SH-SY5Y (cell line): ENCODE measurements at regions not wholly inside any gene's neighbourhood (a gene's known extent, or its start where the extent isn't known, plus 50 kb on each side); places are given as distances from the start of the nearest gene placed in this dataset.

Source experiments
- GATA2 ChIP-seq: IDR thresholded peaks from 2 replicates; pipeline ENCODE4 v1.6.1; 2011; ENCODE audit warnings: mild to moderate bottlenecking, low read depth, low read length
- GATA3 ChIP-seq: IDR thresholded peaks from 2 replicates; pipeline ENCODE4 v1.6.1; 2011; ENCODE audit warnings: low read depth, mild to moderate bottlenecking, low read length, moderate library complexity

DNA sequence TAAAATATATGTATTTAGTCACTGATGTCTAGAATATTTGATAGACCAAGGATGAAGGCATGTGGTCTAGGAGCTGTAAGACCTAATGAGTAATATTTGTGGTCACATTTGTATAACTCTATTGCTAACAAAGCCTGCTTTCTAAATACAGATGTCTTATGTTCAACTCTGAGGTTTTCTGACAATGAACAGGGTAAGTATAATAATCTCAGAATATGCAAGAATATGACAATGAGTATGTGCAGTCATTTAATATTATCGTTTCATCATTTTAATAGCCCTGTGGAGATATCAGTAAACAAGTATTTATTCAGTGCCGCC lies 389.6 kb downstream of the LRIG3 start:
- TF ChIP-seq GATA2 = no peak
- no peak for TF ChIP-seq GATA3
